ENCODE measurements at regions not wholly inside any gene's neighbourhood (a gene's known extent, or its start where the extent isn't known, plus 50 kb on each side); places are given as distances from the start of the nearest gene placed in this dataset.

GRCh38 chr2:186085226-186085625, 346.6 kb downstream of the FSIP2 start:
- TF ChIP-seq CTCF (IDR thresholded peaks at IDR 0.05; ENCODE audit: low read depth, low read length, missing input control) (no peak), MAX (IDR thresholded peaks at IDR 0.05) (no peak), RXRA (IDR thresholded peaks at IDR 0.05) (no peak), HNF4A (conservative IDR thresholded peaks at IDR 0.05) (no peak), YY1 (IDR thresholded peaks at IDR 0.05) (no peak), FOXA2 (IDR thresholded peaks at IDR 0.05) (no peak), HNF4G (IDR thresholded peaks at IDR 0.05) (no peak), ATF3 (IDR thresholded peaks at IDR 0.05) (no peak), TAF1 (conservative IDR thresholded peaks at IDR 0.05) (no peak), RAD21 (IDR thresholded peaks at IDR 0.05) (no peak), GABPA (IDR thresholded peaks at IDR 0.05 in 1 of 2, conservative IDR thresholded peaks at IDR 0.05 in 1 of 2) (no peak)

Data from liver (tissue), 3 donors.